NOMO-1 treated with dmso at 0.1 percent for 144 hours (cell line): ENCODE measurements at regions not wholly inside any gene's neighbourhood (a gene's known extent, or its start where the extent isn't known, plus 50 kb on each side); places are given as distances from the start of the nearest gene placed in this dataset.
"Not testable (repeated sequence)": the region's sequence is repeated elsewhere in the genome, so short reads cannot be mapped to it uniquely, and the experiment has no call there.

Experiments used
- DNase-seq: peaks from one replicate; lab custom pipeline; 2025; ENCODE audit not compliant: unreplicated experiment; lab: John Stamatoyannopoulos, UW

- DNase-seq, result no peak
These were observed 156.3 kb downstream of the VSIG4 start for GRCh38 chrX:65883556-65883955.

DNA sequence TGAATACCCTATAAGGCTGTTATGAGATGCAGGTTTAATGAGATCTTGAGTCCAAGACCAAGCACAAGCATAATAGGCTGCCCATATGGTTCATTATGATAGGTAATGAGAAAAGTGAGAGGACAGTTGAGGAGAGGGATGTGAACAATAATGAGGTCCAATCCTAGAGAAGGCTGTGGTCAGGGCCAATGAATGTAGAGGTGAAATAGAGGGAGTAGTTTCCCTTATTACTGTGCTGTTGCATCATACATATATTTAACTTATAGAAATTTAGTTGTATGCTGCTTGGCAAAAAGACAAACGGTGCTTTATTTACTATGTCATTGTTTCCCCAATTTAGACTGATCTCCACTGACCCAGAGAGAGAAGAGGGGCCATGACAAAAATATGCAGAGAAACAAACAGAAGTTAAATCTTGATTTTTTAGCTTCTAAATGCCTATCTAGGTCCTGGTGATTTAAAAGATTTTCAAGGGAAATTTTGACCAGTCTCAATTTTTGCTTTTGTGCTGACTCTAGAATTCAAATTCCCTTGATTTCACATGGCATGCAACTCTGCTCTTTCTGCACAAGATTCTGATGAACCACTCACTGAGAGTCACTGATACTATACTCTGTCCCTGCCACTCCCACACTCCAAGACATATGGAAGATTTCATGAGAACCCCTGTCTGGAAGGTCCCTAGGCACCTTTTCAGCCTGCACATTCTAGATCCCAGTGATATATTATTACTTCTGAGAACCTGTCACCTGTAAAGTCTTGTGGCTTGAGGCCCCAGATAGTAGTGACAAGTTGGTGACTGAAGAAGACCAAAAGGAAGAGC lies 159.7 kb downstream of the VSIG4 start:
- DNase-seq, result no peak

DNA sequence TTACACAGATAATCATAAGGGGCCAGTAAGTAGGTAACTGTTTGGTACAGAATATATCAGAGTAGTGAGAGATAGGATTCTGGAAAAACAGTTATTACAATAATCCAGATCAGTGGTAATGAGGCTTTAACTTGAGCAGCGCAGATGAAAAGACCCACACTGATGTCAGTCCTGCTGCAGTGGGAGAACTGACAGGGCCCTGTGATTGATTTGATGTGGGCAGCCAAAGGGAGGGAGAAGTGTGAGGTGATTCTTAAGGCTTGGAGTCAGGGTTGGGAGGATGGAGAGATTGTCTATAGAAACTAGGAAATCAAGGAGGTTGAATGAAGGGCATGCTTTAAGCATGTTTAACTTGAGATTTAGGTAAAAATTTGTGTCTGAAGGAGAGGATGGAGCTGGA lies 161.4 kb downstream of the VSIG4 start:
- no peak for DNase-seq

GRCh38 chrX:65877953-65878352 lies 161.9 kb downstream of the VSIG4 start:
- DNase-seq, result no peak

DNA sequence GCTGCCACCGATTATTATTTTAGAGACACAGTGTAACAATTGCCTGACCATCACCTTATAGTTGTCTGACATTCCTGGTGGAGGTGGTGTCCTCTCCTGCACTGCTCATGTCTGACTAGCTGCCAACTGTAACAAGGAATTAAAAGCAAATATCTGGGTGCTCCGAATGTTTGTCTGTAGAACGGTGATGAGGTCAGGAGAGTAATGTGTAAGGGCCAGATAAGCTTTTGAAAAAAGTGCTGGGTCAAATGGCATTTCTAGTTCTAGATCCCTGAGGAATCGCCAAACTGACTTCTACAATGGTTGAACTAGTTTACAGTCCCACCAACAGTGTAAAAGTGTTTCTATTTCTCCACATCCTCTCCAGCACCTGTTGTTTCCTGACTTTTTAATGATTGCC lies 164.3 kb downstream of the VSIG4 start:
- DNase-seq, result not testable (repeated sequence)

- DNase-seq, result no peak
These were observed 165.1 kb downstream of the VSIG4 start for GRCh38 chrX:65874765-65875164.

- DNase-seq, result no peak
These were observed 165.8 kb downstream of the VSIG4 start for GRCh38 chrX:65874110-65874509.

DNA sequence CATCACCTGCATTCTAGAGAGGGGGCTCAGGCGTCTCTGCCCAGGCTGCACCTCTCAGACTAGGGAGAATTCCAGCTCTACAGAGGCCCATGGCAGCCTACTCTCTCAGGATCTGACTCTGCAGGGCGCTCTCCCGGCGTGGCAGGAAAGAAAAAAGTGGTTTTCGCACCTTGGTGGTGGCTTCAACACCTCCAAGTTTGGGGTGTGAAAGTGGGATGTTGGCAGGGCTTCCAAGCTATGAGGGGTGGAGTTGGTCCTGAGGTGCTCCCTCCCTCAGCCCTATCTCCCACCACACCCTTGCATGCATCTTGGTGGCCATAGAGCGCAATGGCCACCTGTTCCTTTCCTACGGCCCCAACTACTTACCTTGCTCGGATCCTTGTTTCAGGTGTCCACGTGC lies 166.5 kb downstream of the VSIG4 start:
- DNase-seq, result no peak

DNA sequence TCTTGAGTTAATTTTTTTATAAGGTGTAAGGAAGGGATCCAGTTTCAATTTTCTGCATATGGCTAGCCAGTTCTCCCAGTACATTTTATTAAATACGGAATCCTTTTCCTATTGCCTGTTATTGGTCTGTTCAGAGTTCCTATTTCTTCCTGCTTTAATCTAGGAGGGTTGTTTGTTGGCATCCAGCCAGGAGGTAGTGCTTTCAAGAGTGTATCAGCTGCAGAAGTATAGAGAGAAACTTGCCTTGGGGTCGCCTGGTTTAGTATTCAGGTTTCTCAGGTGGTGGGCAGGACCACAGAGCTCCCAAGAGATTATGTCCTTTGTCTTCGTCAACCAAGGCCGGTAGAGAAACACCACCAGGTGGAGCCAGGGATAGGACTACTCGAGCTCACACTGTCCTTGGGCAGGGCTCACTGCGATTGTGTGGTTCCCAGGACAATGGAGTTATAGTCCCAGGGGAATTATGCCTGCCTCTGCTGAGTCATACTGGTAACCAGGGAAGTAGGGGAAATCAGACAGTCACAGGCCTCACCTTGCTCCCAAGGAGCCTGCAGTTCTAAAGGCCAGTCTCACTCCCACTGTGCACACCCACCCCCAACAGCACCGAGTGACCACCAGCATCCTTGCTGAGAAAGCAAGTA lies 168.1 kb downstream of the VSIG4 start:
- DNase-seq, result no peak

GRCh38 chrX:65870544-65870943 lies 169.3 kb downstream of the VSIG4 start:
- DNase-seq, result not testable (repeated sequence)

- DNase-seq, result no peak
These were observed 173.1 kb downstream of the VSIG4 start for GRCh38 chrX:65866773-65867172.

DNA sequence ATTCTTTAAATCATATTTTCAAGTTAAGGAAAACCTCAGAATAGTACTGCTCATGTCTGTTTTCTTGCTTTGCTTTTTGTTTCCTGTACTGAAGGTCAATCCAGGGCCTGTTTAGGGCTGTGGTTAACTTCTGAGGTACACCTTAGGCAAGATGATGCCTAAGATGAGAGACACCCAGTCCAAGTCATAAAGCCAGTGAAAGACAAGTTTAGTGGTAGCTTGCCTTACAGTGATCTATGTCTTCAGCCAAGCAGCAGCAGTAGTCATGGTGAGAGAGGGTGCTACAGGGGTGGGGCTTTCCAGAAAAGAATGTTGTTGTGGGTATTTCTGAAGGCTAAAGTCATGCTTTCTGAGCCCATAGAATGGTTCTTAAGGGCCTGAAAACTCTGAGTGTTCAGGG lies 173.7 kb downstream of the VSIG4 start:
- DNase-seq, result no peak

DNA sequence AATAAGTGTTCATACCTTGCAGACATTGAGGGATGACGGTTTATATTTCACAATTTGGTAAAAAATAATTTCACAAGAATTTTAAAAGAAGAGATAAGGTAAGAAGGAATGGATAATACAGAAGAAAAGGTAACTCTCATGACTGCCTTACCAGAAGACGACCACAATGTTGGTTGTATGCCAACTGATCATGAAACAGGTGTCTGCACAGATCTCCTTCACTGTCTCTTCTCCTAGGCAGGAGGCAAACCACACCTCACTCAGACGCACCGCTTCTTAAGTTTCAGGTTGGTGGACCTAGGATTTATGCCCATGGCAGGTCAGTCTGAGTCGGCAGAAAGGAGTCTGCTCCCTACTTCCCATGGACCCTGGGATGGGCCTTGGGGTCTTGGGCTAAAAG lies 177.2 kb downstream of the VSIG4 start:
- DNase-seq, result no peak

DNA sequence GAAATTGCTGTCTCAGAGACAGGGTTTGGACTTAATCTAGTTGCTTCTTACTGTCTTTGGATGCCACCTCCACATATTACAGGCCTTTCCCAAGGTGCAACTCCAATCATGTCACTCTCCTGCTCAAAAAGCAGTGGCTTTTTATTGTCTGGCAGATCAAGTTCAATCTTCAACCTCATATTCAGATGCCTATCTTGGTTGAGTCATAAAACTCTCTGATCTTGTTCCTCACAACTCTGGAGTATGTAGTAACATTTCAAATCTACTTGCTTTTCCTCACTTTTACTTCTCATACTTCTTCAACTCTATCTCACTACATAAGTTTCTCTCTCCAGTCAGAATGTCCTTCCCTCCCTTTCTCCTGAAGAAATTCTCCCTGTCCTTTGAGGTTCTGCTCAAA lies 180.6 kb downstream of the VSIG4 start:
- DNase-seq, result no peak

GRCh38 chrX:65854437-65854836 lies 185.4 kb downstream of the VSIG4 start:
- not testable (repeated sequence) for DNase-seq

DNA sequence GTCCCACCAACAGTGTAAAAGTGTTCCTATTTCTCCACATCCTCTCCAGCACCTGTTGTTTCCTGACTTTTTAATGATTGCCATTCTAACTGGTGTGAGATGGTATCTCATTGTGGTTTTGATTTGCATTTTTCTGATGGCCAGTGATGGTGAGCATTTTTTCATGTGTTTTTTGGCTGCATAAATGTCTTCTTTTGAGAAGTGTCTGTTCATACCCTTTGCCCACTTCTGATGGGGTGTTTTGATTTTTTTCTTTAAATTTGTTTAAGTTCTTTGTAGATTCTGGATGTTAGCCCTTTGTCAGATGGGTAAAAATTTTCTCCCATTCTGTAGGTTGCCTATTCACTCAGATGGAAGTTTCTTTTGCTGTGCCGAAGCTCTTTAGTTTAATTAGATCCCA lies 183.9 kb downstream of the MSN start:
- not testable (repeated sequence) for DNase-seq

- DNase-seq, result not testable (repeated sequence)
These were observed 183.4 kb downstream of the MSN start for GRCh38 chrX:65850821-65851220.

GRCh38 chrX:65846974-65847373 lies 179.5 kb downstream of the MSN start:
- no peak for DNase-seq

GRCh38 chrX:65841263-65841662 lies 173.8 kb downstream of the MSN start:
- no peak for DNase-seq

GRCh38 chrX:65838674-65839073 lies 171.2 kb downstream of the MSN start:
- DNase-seq, result no peak

DNA sequence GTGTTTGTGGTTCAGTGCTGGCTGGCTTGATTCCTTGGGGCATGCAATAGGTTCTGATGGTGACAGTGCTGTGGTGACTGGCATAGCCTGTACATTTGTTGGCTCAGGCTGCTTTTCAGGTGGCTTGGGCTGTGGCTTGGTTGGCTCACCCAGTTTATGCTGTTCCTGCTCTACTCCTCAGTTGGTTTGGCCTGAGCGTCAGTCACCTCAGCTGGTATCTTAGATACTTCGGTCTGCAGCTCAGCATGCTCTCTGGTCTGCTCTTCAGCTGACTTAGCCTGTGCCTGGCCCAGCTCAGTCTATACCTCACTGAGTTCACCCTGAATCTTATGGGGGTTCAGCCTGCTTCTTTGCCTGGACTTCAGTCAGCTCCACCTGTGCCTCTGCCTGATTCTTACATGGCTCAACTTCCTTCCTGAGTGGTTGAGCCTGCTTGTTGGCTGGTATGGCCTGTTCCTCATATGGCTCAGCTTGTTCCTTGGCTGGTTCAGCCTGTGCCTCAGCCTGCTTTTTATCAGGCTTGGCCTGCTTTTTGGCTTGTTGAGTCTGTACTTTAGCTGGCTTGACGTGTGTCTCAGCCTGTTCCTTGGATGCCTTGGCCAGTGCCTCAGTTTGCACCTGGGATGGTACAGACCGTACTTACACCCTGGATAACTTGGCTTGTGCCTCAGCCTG lies 170.6 kb downstream of the MSN start:
- DNase-seq, result peak; percentile 2

DNA sequence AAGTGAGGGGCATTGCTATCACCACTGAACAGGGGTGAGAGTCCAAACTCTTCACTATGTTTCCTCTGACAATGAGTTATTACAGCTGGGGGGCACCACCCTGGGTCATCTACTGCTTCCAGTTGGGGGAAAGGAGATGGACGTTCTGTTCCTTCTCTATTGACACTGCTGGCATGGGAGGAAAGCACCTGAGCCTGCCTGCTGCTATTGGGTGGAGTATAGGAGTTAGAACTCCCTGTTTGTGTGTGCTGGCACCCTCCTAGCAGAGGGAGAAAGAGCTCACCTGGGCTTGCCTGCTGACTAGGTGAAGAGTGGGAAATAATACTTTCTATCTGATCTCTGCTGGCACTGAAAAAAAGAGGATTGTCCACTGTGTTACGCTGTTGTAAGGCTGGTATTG lies 163.8 kb downstream of the MSN start:
- DNase-seq, result no peak
